ENCODE measurements at regions not wholly inside any gene's neighbourhood (a gene's known extent, or its start where the extent isn't known, plus 50 kb on each side); places are given as distances from the start of the nearest gene placed in this dataset.
"Not testable (repeated sequence)": the region's sequence is repeated elsewhere in the genome, so short reads cannot be mapped to it uniquely, and the experiment has no call there.

DNA sequence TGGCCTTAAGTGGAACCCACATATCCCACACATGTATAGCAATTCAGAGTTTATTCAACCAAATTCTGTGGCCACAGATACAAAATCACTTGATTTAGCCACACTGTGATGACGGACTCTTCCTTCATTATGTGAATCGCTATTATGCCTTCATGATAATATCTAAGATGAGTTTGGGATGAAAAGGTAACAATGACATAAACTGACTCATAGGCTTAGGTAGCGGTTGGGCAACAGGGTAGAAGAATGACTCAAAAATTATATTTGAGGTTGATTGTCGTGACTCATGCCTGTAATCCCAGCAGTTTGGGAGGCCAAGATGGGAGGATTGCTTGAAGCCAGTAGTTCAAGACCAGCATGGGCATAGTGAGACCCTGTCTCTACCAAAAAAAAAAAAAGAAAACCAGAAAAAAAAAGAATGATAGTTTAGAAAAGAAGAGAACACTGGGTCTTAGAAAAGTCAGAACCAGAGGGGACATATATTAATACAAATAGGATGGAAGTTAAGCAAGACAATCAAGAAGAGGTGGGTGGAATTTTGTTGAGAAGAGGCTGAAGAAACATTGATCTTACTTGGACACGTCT, 70.4 kb upstream of the USP9X start:
- DNase-seq = no peak

DNA sequence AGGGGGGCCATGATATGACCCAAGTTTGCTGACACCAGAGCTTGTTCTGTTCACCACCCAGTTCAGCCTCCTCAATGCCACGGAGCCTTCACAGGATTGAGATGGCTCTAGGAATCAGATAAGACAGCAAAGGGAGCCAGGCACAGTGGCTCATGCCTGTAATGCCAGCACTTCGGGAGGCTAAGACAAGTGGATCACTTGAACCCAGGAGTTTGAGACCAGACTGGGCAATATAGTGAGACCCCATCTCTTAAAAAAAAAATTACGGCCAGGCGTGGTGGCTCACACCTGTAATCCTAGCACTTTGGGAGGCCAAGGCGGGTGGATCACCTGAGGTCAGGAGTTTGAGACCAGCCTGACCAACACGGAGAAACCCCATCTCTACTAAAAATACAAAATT, 67.5 kb upstream of the USP9X start:
- DNase-seq = not testable (repeated sequence)

DNA sequence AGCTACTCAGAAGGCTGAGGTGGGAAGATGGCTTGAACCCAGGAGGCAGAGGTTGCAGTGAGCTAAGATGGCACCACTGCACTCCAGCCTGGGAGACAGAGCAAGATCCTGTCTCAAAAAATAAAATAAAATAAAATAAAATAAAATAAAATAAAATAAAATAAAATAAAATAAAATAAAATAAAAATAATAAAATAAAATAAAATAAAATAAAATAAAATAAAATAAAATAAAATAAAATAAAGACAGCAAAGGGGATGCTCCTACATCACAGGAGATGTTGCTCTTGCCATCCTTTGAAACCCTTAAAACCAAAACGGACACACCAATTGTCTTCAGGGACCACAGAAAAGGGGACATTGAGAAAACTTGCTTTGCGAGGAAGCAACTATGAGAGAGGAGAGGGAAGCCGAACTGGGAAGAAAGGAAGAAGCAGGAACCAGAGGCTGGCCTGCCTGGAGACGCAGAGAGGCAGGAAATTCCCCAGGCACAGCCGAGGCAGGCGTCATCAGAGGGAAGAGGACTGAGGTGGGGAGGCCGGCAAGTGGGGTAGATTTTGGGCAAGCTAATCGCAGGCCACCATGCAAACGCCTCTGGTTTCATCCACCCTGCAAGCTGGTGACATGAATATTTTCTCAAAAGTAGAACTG, 66.7 kb upstream of the USP9X start:
- DNase-seq = not testable (repeated sequence)

DNA sequence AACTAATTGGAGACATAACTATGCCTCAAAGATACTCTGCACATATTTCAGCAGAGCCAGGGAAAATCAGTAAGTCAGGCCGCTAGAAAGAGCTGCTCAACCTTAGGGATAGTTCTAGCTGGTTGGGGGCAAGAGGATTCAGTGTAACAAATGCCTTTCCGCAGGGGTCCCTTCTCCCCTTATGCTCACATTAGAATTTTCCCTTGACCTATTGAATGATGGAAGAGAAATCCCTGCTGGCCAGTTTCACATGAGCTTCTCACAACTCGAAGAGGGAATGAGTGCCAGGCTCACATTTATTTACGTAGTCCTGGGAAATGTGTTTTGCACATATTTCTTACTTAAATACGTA, 66.2 kb upstream of the USP9X start:
- DNase-seq = no peak

DNA sequence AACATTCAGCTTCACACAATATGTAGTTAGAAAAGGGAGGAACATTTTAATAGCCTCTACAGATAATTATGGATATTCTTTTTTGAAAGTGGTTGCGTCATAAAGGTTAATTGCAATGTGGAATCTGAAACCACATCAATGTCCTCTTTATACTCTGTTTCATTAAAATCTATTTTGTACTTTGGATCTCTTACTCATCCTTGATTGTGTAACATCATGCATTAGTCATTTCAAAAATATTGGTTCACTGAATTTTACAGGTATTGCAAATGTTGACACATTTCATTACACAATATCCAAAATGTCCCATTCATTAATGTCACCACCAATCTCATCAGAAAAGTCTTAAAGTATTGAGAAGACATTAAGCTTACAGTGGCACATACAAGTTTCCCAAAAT, 62.7 kb upstream of the USP9X start:
- DNase-seq = no peak

DNA sequence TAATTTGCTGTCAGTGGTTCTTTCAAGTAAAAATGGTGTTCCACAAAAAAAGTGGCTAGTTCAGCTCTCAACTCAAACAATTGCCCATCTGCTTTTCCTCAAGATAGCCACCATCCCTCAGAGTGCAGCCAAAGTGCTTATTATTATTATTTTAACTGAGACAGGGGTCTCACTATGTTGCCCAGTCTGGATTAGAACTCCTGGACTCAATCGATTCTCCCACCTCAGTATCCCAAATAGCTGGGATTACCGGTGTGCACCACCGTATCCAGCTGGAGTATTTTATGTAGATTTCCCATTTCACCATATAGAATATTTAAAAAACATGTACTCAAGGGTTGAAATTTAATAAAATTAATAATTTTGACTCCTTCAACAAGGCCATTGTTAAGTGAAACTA, 62.1 kb upstream of the USP9X start:
- no peak for DNase-seq

DNA sequence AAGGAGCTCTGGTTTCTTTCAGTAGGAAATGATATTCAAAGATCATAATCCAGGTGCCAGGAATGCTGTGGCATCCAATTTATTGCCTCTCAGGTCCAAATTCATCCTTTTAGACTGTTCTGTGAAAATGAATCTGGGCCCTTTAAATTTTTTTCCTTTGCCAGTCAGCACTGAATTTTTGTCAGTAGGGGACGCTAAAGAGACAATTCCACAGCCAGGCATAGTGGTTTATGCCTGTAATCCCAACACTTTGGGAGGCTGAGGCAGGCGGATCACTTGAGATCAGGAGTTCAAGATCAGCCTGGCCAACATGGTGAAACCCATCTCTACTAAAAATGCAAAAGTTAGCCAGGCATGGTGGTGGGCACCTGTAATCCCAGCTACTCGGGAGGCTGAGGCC, 60.9 kb upstream of the USP9X start:
- not testable (repeated sequence) for DNase-seq

DNA sequence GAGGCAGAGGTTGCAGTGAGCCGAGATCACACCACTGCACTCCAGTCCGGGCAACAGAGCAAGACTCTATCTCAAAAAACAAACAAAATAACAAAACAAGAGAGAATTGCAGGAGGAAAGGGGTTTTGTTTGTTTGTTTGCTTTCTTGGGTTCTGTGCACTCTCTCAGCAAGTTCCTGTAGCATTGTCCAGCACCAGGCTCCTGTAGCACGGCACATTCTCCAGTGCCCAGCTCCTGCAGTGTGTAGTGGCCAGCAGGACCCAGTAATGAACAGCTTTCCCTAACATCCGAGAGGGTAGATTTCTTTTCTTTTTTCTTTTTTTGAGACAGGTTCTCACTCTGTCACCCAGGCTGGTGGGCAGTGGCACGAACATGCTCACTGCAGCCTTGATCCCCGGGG, 60.5 kb upstream of the USP9X start:
- no peak for DNase-seq

DNA sequence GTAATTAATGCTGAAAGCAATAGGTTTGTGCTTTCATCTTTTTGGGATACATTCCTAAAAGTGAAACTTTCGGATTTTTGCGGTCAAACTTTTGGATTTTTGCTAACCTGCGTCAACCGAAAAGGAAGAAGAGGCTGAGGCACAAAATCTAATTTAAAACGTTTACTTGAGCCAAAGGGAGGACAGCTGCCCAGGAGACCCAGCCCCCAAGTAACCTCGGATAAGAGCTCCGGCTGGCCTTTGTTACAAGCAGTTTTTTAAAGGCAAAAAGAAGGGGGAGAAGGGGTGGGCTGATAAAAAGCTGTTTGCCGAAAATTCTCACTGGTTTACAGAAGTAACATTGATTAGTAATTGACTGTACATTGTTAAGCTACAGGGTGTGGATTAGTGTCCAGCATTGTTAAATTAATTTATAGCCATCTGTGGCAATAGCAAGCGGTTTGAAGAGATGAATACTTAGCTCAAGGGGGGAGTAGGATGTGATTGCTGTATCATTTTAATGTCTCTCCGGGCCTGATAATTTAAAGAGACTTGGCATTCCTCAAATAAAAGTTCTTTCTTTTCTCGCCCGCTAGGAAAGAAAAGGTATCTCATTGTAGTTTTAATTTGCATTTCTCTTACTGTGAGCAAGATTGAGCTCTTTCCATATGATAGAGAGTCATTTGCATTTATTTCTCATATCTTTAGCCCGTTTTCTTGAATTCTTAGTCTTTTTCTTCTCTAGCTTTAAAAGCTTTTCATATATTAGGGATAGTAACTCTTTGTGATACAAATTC, 59.1 kb upstream of the USP9X start:
- DNase-seq = no peak

DNA sequence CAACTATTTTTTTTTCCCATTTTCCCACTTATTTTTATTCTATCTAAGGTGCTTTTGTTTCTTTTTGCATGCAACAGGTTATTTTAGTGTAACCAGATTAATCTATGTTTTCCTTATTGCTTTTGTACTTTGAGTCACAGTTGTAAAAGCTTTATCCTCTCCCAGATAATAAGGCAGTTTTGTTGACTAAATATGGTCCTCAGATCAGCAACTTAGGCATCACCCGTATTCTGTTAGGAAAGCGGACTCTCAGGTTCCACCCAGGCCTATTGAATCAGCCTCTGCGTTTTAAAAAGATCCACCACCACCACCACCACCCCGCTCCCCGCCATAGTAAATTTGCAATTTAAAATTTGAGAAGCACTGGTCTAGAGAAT, 58.6 kb upstream of the USP9X start:
- DNase-seq = no peak

DNA sequence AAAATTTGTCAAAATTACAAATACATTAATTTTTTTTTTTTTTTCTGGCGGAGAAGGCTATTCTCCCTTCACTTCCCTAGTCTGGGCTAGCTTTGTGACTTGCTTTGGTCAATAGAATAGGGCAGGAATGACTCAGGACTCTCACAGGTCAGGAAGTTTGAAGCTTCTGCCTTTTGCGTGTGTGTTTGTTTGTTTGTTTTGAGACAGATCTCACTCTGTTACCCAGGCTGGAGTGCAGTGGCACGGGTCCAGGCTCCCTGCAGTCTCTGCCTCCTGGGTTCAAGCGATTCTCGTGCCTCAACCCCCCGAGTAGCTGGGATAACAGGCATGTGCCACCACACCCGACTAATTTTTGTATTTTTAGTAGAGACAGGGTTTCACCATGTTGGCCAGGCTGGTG, 55.9 kb upstream of the USP9X start:
- DNase-seq = no peak

DNA sequence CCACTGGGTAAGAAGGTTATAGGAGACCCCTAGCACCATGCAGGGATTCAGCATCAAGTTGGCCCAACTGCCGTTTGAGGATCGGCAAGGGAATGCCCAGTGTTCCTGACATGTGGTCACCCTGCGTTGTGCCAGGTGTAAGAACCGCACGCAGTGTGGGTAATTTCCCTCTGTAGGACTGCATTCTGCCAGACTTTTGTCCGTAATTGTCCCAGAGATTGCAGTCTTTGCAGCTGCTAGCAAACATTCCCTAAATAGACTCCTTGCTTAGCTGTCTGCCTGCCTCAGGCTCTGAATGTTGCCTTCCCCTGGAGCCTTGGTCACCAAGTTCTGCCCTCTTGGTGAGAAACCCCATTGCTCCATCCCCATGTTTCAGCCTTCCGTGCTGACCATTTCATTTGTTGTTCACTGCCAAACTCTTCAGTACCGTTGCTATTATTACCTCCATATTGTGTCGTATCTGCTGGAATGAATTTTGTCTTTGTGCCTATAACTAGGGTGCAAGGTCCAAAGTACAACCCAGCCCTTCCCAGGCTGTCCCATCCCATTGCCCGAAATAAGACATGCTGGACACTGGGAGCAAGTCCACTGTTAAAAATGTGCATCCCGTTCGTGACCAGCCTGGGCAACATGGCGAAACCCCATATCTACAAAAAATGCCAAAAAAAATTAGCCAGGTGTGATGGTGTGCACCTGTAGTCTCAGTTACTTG, 53.8 kb upstream of the USP9X start:
- no peak for DNase-seq

DNA sequence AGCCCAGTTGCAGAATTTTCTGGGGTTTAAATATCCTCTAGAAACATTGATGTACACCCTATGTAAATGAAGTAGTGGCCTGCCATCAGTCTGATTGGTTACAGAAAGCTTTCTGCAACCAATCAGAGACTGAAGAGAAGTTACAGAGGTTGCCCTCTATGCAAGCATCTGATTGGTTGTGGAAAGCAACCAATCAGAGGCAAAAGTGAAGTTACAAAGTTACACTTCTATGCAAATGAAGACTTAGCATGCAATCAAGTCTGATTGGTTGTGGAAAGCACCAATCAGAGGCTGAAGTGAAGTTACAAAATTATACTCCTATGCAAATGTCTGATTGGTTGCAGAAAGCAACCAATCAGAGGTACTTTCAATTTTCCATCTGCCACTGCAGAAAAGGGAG, 51.9 kb upstream of the USP9X start:
- DNase-seq = no peak

DNA sequence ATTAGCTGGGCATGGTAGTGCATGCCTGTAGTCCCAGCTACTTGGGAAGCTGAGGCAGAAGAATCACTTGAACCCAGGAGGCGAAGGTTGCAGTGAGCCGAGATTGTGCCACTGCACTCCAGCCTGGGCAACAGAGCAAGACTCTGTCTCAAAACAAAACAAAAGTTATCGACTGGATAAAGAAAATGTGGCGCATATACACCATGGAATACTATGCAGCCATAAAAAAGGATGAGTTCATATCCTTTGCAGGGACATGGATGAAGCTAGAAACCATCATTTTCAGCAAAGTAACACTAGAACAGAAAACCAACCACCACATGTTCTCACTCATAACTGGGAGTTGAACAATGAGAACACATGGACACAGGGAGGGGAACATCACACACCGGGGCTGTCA, 50.3 kb upstream of the USP9X start:
- DNase-seq = not testable (repeated sequence)
